ENCODE measurements at regions not wholly inside any gene's neighbourhood (a gene's known extent, or its start where the extent isn't known, plus 50 kb on each side); places are given as distances from the start of the nearest gene placed in this dataset.
"Not testable (repeated sequence)": the region's sequence is repeated elsewhere in the genome, so short reads cannot be mapped to it uniquely, and the experiment has no call there.

- no peak for TF ChIP-seq CTCF (conservative IDR thresholded peaks at IDR 0.05; ENCODE audit: low read depth, low read length)
- no peak overlapping the region for H3K4me3 ChIP-seq (ENCODE audit: low read length)
- DNase-seq (ENCODE audit: low read depth): no peak
Observed at GRCh38 chr16:59113004-59113670, 379.0 kb upstream of the GOT2 start.

- DNase-seq (ENCODE audit: low read depth): no peak
- no peak for TF ChIP-seq CTCF (conservative IDR thresholded peaks at IDR 0.05; ENCODE audit: low read depth, low read length)
Observed at GRCh38 chr16:59111280-59111679, 377.2 kb upstream of the GOT2 start.

GRCh38 chr16:59108374-59108773 lies 374.3 kb upstream of the GOT2 start:
- TF ChIP-seq CTCF (conservative IDR thresholded peaks at IDR 0.05; ENCODE audit: low read depth, low read length): peak; percentile 8
- H3K4me3 ChIP-seq (ENCODE audit: low read length): no peak overlapping the region
- DNase-seq (ENCODE audit: low read depth): no peak

More at GRCh38 chr16:59111280-59111679, 377.2 kb upstream of the GOT2 start:
- no peak overlapping the region for H3K4me3 ChIP-seq (ENCODE audit: low read length)

GRCh38 chr16:59096682-59097081 lies 362.6 kb upstream of the GOT2 start:
- DNase-seq (ENCODE audit: low read depth); H3K4me3 ChIP-seq (ENCODE audit: low read length): not testable (repeated sequence)

GRCh38 chr16:59090541-59090940 lies 356.4 kb upstream of the GOT2 start:
- H3K4me3 ChIP-seq (ENCODE audit: low read length): no peak overlapping the region
- DNase-seq (ENCODE audit: low read depth): no peak
- no peak for TF ChIP-seq CTCF (conservative IDR thresholded peaks at IDR 0.05; ENCODE audit: low read depth, low read length)

GRCh38 chr16:59088431-59088830 lies 354.3 kb upstream of the GOT2 start:
- DNase-seq (ENCODE audit: low read depth): no peak
- no peak for TF ChIP-seq CTCF (conservative IDR thresholded peaks at IDR 0.05; ENCODE audit: low read depth, low read length)
- H3K4me3 ChIP-seq (ENCODE audit: low read length): no peak overlapping the region

GRCh38 chr16:59087641-59088040 lies 353.5 kb upstream of the GOT2 start:
- no peak for DNase-seq (ENCODE audit: low read depth)
- no peak overlapping the region for H3K4me3 ChIP-seq (ENCODE audit: low read length)
- no peak for TF ChIP-seq CTCF (conservative IDR thresholded peaks at IDR 0.05; ENCODE audit: low read depth, low read length)
